Esophagus squamous epithelium (tissue), 5 donors: ENCODE measurements at regions not wholly inside any gene's neighbourhood (a gene's known extent, or its start where the extent isn't known, plus 50 kb on each side); places are given as distances from the start of the nearest gene placed in this dataset.

ENCODE experiments used
- DNase-seq: peaks from one replicate; lab custom pipeline; 2025; lab: John Stamatoyannopoulos, UW
- H3K27ac ChIP-seq, 4 donors: fragments of 200-600 bp; sonication (generic); one replicate each; pipeline ENCODE4 v1.5.1; 2016 to 2019; ENCODE audit warnings: mild to moderate bottlenecking in 1 of 4
- H3K27me3 ChIP-seq, 4 donors: fragments of 200-600 bp; sonication (generic); 1 replicate in 3 of 4; 2 replicates in 1 of 4; pipeline versions ENCODE4 v1.5.1 to v1.6.0; 2017 to 2021; ENCODE audit warnings: antibody characterized with exemption in 1 of 4
- H3K36me3 ChIP-seq, 3 donors: fragments of 200-600 bp; sonication (generic); one replicate each; pipeline ENCODE4 v1.5.1; 2016 to 2019
- H3K4me1 ChIP-seq, 3 donors: fragments of 200-600 bp; sonication (generic); one replicate each; pipeline ENCODE4 v1.5.1; 2017 to 2019
- H3K4me3 ChIP-seq, 4 donors: fragments of 200-600 bp; sonication (generic); 1 replicate in 3 of 4; 2 replicates in 1 of 4; pipeline ENCODE4 v1.5.1; 2016 to 2019; ENCODE audit warnings: mild to moderate bottlenecking in 2 of 4, moderate library complexity in 1 of 4
- H3K9me3 ChIP-seq, 3 donors: fragments of 200-600 bp; sonication (generic); one replicate each; pipeline ENCODE4 v1.5.1; 2016 to 2019
- POLR2A ChIP-seq, 4 donors: fragments of 450-650 bp; IDR thresholded peaks; one replicate each; pipeline ENCODE4 v1.6.1; 2017; ENCODE audit warnings: antibody characterized with exemption in 4 of 4, mild to moderate bottlenecking in 4 of 4, moderate library complexity in 3 of 4
- whole genome bisulfite sequencing, 2 donors: methylation state at CpG; one replicate each; pipeline ENCODE4 v1.1.5; 2018; 5-methylcytosine and 5-hydroxymethylcytosine counted together
- intact Hi-C: fragments of 100-400 bp; cut with DNase I; formaldehyde crosslinking; loops from one replicate; pipeline ENCODE4 v1.15.0; 2022
- TF ChIP-seq, protein P1 (sequence below), 6 experiments: fragments of 450-650 bp in 4 of 6; fragments of 200-600 bp in 2 of 6; sonication (generic) in 2 of 6; IDR thresholded peaks; one replicate each; pipeline ENCODE4 v1.5.1; 2016 to 2019; ENCODE audit warnings: antibody characterized with exemption in 6 of 6, mild to moderate bottlenecking in 4 of 6, moderate library complexity in 4 of 6
- donor health status: DM: yes; HTN: yes; CAD: no.

DNA sequence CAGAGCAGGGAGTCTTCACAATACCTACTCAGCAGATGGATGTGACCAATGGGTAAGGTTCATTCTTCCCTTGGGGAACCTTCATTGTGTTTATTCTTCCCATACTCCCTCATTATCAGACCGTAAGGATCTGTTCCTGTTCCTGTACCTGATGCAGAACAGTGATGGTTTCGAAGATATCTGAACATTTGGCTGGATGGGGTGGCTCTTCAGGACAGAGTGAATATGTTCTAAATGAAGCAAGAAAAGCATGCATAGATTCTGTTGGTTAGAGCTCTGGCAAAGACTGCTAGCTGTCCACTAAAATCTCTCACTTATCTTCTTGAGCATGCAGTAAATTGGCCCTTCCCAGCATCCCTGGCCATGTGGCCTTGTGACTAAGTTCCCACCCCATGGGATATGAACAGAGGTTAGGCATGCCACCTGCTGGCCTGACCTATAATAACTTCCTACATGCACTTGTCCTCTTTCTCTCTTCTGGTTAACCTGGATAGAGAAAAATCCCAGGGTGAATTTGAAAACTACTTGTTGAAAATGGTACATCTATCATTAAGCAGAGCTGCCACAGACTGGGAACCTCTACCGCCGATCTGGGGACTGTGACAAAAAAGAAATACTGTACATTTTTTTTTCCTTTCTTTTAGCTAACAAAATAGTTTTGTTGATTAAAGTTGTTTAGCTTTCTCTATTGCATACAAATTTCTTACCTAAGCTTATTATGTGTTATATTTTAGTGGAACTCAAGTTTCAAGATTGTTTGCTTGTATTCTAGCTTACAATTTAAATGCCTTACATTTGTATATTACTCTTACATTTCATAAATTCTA, 60.0 kb upstream of the BANK1 start:
- intact Hi-C loops, result no loop called here
- no peak for TF ChIP-seq POLR2A (IDR thresholded peaks at IDR 0.05)
- TF ChIP-seq, protein P1, sequence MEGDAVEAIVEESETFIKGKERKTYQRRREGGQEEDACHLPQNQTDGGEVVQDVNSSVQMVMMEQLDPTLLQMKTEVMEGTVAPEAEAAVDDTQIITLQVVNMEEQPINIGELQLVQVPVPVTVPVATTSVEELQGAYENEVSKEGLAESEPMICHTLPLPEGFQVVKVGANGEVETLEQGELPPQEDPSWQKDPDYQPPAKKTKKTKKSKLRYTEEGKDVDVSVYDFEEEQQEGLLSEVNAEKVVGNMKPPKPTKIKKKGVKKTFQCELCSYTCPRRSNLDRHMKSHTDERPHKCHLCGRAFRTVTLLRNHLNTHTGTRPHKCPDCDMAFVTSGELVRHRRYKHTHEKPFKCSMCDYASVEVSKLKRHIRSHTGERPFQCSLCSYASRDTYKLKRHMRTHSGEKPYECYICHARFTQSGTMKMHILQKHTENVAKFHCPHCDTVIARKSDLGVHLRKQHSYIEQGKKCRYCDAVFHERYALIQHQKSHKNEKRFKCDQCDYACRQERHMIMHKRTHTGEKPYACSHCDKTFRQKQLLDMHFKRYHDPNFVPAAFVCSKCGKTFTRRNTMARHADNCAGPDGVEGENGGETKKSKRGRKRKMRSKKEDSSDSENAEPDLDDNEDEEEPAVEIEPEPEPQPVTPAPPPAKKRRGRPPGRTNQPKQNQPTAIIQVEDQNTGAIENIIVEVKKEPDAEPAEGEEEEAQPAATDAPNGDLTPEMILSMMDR (IDR thresholded peaks at IDR 0.05), result peak; percentile 57 to 84 (median 74)

DNA sequence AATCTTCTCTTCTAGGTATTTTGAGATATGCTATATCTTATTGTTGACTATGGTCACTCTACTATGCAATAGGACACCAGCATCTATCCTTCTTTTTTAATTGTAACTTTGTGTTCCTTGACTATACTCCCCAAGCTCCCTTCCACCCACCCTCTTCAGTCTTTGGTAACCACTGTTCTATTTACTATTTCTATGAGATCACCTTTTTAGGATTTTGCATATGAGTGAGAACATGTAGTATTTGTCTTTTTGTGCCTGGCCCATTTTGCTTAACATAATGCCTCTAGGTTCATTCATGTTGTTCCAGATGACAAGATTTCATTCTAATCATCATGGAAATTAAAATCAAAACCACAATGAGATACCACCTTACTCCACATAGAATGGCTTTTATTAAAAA, 63.3 kb upstream of the BANK1 start:
- intact Hi-C loops, result no loop called here
- no peaks in the 10 kb centered on the region for H3K4me1 ChIP-seq
- no peaks in the 10 kb centered on the region for H3K27me3 ChIP-seq
- H3K4me3 ChIP-seq, result no peak overlapping the region
- no peak overlapping the region for H3K27ac ChIP-seq
- no peak for DNase-seq
- H3K36me3 ChIP-seq, result no peaks in the 10 kb centered on the region
- TF ChIP-seq, protein P1 (IDR thresholded peaks at IDR 0.05), result no peak
- TF ChIP-seq POLR2A (IDR thresholded peaks at IDR 0.05), result no peak
- no peaks in the 10 kb centered on the region for H3K9me3 ChIP-seq

More for the DNA sequence above, 60.0 kb upstream of the BANK1 start:
- no peaks in the 10 kb centered on the region for H3K27me3 ChIP-seq
- no peak for DNase-seq
- no peak overlapping the region for H3K4me3 ChIP-seq
- no peaks in the 10 kb centered on the region for H3K36me3 ChIP-seq
- no peaks in the 10 kb centered on the region for H3K4me1 ChIP-seq
- no peaks in the 10 kb centered on the region for H3K9me3 ChIP-seq
- whole genome bisulfite sequencing, 2 donors, result 54 to 56% methylated on average over 4 of the region's 4 CpGs
- no peak overlapping the region for H3K27ac ChIP-seq

DNA sequence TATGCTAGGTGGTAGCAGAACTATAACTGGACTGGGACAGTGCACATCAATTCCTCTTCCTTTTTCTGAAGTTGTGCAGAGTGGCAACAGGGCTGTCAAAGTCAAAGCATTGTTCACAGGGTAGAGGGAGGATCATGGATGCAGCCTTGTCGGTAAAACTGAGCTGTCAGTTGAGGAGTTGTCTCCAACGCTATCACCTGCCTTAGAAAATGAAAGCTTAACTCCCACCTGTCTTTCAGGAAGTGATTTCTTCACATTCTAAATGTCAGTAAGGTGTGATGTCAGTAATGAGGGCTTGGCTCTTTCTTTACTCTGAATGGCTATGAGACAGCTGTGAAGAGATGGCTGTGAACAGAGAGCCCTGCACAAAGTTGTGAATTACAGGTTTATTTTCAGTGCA, 66.4 kb upstream of the BANK1 start:
- no peak overlapping the region for H3K4me3 ChIP-seq
- H3K4me1 ChIP-seq, result no peaks in the 10 kb centered on the region
- no peak overlapping the region for H3K27ac ChIP-seq
- 73 to 79% methylated on average over 2 of the region's 2 CpGs for WGBS, 2 donors
- no peaks in the 10 kb centered on the region for H3K36me3 ChIP-seq
- intact Hi-C loops, result no loop called here
- no peak for DNase-seq
- H3K9me3 ChIP-seq, result no peaks in the 10 kb centered on the region
- no peaks in the 10 kb centered on the region for H3K27me3 ChIP-seq
- TF ChIP-seq, protein P1 (IDR thresholded peaks at IDR 0.05), result no peak
- TF ChIP-seq POLR2A (IDR thresholded peaks at IDR 0.05), result no peak

DNA sequence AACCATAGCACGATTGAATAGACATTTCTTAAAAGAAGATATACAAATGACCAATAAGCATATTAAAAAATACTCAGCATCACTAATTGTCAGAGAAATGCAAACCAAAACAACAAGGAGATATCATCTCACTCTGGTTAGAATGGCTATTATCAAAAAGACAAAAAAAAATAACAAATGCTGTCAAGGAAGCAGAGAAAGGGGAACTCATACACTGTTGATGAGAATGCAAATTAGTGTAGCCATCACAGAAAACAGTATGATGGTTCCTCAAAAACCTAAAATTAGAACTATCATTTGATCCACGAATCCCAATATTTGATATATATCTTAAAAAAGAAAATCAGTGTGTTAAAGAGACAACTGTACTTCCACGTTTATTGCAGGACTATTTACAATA, 71.7 kb upstream of the BANK1 start:
- no peaks in the 10 kb centered on the region for H3K4me1 ChIP-seq
- H3K9me3 ChIP-seq, result no peaks in the 10 kb centered on the region
- DNase-seq, result no peak
- TF ChIP-seq, protein P1 (IDR thresholded peaks at IDR 0.05), result no peak
- TF ChIP-seq POLR2A (IDR thresholded peaks at IDR 0.05), result no peak
- H3K27me3 ChIP-seq, result no peaks in the 10 kb centered on the region
- no peak overlapping the region for H3K27ac ChIP-seq
- no peak overlapping the region for H3K4me3 ChIP-seq
- WGBS, 2 donors, result 59 to 74% methylated on average over 3 of the region's 3 CpGs
- no peaks in the 10 kb centered on the region for H3K36me3 ChIP-seq
- intact Hi-C loops, result no loop called here

DNA sequence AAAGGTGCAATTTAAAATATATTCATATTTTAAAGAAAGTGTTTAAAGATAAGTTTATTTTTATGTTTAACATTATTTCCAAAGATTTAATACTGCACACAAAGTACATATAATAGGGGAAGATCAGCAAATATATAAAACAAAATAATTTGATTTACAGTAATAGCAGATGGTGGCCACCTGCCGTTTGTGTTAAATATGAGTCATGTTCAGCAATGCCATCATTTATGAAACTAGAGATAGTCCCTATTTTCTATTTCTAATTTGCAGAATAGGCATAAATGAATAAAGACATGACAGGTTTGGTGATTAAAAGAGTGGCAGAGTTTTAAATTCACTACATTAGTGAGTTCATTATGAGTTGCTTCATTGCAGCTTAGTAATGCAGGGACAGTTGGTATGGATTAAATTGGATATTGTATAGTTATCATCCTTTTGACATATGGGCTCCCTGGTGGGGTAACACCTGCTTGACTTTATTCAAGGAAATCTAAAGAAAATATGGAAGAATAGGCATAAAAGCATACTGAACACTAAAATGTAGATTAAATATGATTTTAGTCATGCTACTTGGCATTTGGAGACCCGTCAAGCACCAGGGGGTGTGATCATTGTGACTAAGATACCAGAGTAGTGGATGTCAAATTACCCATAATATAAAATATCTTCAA, 78.8 kb upstream of the BANK1 start:
- Histone ChIP-seq H3K9me3 (peaks cover 0 to under 1% (median 0%) of the 10 kb centered on the region in 3 donors), H3K27ac (no peak overlapping the region), H3K27me3 (no peaks in the 10 kb centered on the region), H3K36me3 (no peaks in the 10 kb centered on the region), H3K4me3 (no peak overlapping the region), H3K4me1 (no peaks in the 10 kb centered on the region)
- intact Hi-C loops, result no loop called here
- no peak for TF ChIP-seq POLR2A (IDR thresholded peaks at IDR 0.05)
- 61 to 67% methylated on average over 2 of the region's 2 CpGs for WGBS, 2 donors
- DNase-seq, result no peak
